Osteoblast (primary cell): ENCODE measurements at regions not wholly inside any gene's neighbourhood (a gene's known extent, or its start where the extent isn't known, plus 50 kb on each side); places are given as distances from the start of the nearest gene placed in this dataset.

ENCODE experiments used
- DNase-seq: peaks from one replicate; pipeline ENCODE4 v3.0.0; 2011; ENCODE audit warnings: low spot score, mixed read lengths; ENCODE audit not compliant: insufficient read length; ENCODE audit errors: missing footprints
- H2AFZ ChIP-seq: 2 replicates; pipeline ENCODE4 v1.6.0; 2011; ENCODE audit warnings: mild to moderate bottlenecking, low read length
- H3K27ac ChIP-seq: 2 replicates; pipeline ENCODE4 v1.5.1; 2011; ENCODE audit warnings: mild to moderate bottlenecking, low read depth, low read length, moderate library complexity
- H3K27me3 ChIP-seq: 2 replicates; pipeline ENCODE4 v1.6.0; 2012; ENCODE audit warnings: mild to moderate bottlenecking, control low read depth, inconsistent platforms, low read length, moderate library complexity; ENCODE audit not compliant: insufficient read depth
- H3K36me3 ChIP-seq: 2 replicates; pipeline ENCODE4 v1.5.1; 2011; ENCODE audit warnings: mild to moderate bottlenecking, low read length, control low read depth, moderate library complexity; ENCODE audit not compliant: insufficient read depth
- H3K4me1 ChIP-seq: 2 replicates; pipeline ENCODE4 v1.5.1; 2011; ENCODE audit warnings: mild to moderate bottlenecking, low read length, control low read depth, moderate library complexity; ENCODE audit not compliant: insufficient read depth
- H3K4me2 ChIP-seq: 2 replicates; pipeline ENCODE4 v1.6.0; 2011; ENCODE audit warnings: mild to moderate bottlenecking, low read length; ENCODE audit not compliant: insufficient read depth
- H3K4me3 ChIP-seq: fragments of 200-600 bp; sonication (generic); 3 replicates; pipeline ENCODE4 v1.5.1; 2012; ENCODE audit warnings: mild to moderate bottlenecking, low read length, inconsistent platforms; ENCODE audit not compliant: insufficient read depth
- H3K79me2 ChIP-seq: 2 replicates; pipeline ENCODE4 v1.6.0; 2012; ENCODE audit warnings: mild to moderate bottlenecking, low read length, control low read depth, inconsistent platforms; ENCODE audit not compliant: insufficient read depth
- H3K9me3 ChIP-seq: 2 replicates; pipeline ENCODE4 v1.5.1; 2011; ENCODE audit warnings: low read depth, low read length, control low read depth
- H4K20me1 ChIP-seq: 2 replicates; pipeline ENCODE4 v1.6.0; 2012; ENCODE audit warnings: mild to moderate bottlenecking, low read length, control low read depth; ENCODE audit not compliant: insufficient read depth
- TF ChIP-seq, protein P1 (sequence below): IDR thresholded peaks from 2 replicates; pipeline ENCODE4 v1.5.1; 2011; ENCODE audit warnings: mild to moderate bottlenecking, low read depth, low read length, moderate library complexity; ENCODE audit errors: extremely low read depth

DNA sequence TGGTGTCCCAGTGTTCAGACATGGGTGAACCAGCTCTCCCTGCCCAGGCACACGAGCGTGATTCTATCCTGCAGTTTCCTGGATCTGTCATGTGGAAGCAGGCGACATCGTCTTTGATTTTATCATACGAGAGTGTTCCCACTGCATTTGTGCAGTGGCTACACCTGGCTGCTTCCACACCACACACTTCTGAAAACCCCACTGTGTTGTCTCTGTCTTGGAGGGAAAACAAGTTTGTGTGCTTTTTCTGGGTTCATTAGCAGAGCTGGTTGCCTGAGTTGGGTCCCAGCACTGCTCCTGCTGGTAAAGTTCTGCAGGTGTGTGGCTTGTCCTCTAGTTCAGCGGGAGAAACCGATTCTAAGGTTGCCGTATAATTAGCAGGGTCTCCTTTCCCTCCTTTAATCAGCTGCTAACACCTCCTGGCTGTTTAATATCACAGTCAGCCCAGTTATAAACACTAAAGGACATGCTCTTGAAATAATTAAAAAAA lies 58.5 kb upstream of the TWIST2 start:
- Histone ChIP-seq H3K4me3 (no peak overlapping the region), H3K79me2 (no peaks in the 10 kb centered on the region), H3K27ac (no peak overlapping the region), H2AFZ (no peak overlapping the region), H3K36me3 (no peaks in the 10 kb centered on the region), H3K4me1 (peaks cover 4% of the 10 kb centered on the region), H3K4me2 (no peak overlapping the region), H4K20me1 (no peaks in the 10 kb centered on the region), H3K27me3 (peaks cover 26% of the 10 kb centered on the region), H3K9me3 (no peaks in the 10 kb centered on the region)
- TF ChIP-seq, protein P1, sequence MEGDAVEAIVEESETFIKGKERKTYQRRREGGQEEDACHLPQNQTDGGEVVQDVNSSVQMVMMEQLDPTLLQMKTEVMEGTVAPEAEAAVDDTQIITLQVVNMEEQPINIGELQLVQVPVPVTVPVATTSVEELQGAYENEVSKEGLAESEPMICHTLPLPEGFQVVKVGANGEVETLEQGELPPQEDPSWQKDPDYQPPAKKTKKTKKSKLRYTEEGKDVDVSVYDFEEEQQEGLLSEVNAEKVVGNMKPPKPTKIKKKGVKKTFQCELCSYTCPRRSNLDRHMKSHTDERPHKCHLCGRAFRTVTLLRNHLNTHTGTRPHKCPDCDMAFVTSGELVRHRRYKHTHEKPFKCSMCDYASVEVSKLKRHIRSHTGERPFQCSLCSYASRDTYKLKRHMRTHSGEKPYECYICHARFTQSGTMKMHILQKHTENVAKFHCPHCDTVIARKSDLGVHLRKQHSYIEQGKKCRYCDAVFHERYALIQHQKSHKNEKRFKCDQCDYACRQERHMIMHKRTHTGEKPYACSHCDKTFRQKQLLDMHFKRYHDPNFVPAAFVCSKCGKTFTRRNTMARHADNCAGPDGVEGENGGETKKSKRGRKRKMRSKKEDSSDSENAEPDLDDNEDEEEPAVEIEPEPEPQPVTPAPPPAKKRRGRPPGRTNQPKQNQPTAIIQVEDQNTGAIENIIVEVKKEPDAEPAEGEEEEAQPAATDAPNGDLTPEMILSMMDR: no peak
- DNase-seq: no peak

DNA sequence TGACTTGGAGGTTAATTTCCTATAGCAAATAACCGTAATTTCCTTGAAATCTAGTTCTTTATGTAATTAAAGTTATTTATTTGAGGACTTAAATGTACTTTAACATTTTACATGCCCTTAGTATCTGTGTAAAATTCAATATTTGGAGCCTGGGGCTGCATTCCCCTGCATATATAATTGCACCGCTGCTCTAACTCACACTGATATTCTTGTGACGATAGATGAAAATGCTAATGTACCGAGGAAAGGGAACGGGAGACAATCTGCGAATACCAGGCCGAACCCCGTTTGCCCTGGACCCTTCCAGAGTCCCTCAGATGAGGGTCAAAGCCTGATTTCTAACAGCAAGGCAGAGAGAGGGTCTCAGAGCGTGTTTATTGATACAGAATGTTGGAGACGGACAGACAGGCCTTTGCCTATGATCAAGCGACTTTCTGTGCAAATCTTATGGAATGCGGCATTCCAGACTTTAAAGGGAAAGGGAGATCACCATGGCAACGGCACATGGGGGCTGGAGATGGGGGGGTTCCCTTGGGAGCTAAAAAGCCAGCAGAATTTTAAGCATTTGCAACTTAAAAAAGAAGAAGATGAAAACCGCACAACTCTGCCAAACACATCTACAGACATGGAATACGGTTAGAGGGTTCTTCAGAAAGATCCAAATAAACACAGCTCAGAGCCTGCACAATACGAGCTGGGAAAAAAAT lies 57.6 kb upstream of the TWIST2 start:
- peaks cover 26% of the 10 kb centered on the region for H3K27me3 ChIP-seq
- no peak overlapping the region for H3K4me2 ChIP-seq
- TF ChIP-seq, protein P1: no peak
- H2AFZ ChIP-seq: no peak overlapping the region
- H3K36me3 ChIP-seq: no peaks in the 10 kb centered on the region
- no peaks in the 10 kb centered on the region for H4K20me1 ChIP-seq
- H3K4me3 ChIP-seq: no peak overlapping the region
- no peaks in the 10 kb centered on the region for H3K9me3 ChIP-seq
- H3K27ac ChIP-seq: no peak overlapping the region
- no peaks in the 10 kb centered on the region for H3K4me1 ChIP-seq
- no peaks in the 10 kb centered on the region for H3K79me2 ChIP-seq
- DNase-seq: no peak

DNA sequence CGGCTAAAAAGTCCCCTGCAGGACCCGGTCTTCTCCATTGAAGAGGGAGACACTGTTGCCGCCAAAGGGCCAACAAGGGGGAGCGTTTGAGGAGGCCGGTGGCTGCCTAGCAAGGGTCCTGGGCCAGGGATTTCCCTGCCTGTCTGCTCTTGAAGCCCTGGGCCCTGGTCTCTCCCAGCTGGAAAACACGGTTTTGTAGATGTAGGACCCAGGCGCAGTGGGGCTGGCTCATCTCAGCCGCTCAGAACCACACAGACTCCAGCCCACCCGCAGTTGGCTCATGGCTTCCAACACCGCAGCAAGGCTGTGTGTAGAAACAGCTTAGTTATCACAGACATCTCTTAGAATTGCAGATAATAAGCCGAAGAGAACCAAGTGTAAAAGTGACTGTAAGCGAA lies 57.1 kb upstream of the TWIST2 start:
- H3K4me1 ChIP-seq: no peaks in the 10 kb centered on the region
- no peak overlapping the region for H3K27ac ChIP-seq
- no peaks in the 10 kb centered on the region for H3K79me2 ChIP-seq
- H3K9me3 ChIP-seq: no peaks in the 10 kb centered on the region
- H3K4me2 ChIP-seq: no peak overlapping the region
- peaks cover 26% of the 10 kb centered on the region for H3K27me3 ChIP-seq
- H4K20me1 ChIP-seq: no peaks in the 10 kb centered on the region
- H3K36me3 ChIP-seq: no peaks in the 10 kb centered on the region
- DNase-seq: no peak
- TF ChIP-seq, protein P1: no peak
- no peak overlapping the region for H2AFZ ChIP-seq
- no peak overlapping the region for H3K4me3 ChIP-seq

DNA sequence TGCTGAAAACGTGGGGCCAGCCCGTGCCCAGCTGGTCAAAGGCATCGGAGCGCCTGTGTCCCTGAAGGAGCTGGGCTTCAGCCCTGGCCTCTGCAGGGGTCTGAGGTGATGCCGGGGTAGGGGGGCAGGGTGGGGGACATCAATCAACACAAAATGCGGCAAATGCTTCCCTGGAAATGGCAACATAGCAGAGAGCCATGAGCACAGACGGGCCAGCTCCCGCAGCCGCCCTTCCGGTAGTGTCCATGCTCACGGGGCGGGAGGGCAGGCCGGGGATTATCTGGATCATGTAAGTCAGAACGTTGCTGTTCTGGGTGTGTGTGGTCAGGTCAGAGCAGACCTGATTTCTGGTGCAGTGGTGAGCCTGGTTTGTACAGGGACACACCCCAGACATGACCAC lies 56.5 kb upstream of the TWIST2 start:
- Histone ChIP-seq H3K9me3 (no peaks in the 10 kb centered on the region), H4K20me1 (no peaks in the 10 kb centered on the region), H3K27ac (no peak overlapping the region), H3K4me3 (no peak overlapping the region), H3K4me2 (no peak overlapping the region), H3K4me1 (no peaks in the 10 kb centered on the region), H3K27me3 (peaks cover 27% of the 10 kb centered on the region), H3K36me3 (no peaks in the 10 kb centered on the region), H3K79me2 (no peaks in the 10 kb centered on the region), H2AFZ (no peak overlapping the region)
- no peak for DNase-seq
- TF ChIP-seq, protein P1: no peak
